WTC11 (cell line): ENCODE measurements at regions not wholly inside any gene's neighbourhood (a gene's known extent, or its start where the extent isn't known, plus 50 kb on each side); places are given as distances from the start of the nearest gene placed in this dataset.

Experiments
- CBFB ChIP-seq: sonication (generic); formaldehyde crosslinking; IDR thresholded peaks from 2 replicates; pipeline ENCODE4 v1.8.1; 2022; ENCODE audit warnings: mild to moderate bottlenecking, low read depth, missing genetic modification reagents
- CREM ChIP-seq: sonication (generic); formaldehyde crosslinking; IDR thresholded peaks from 2 replicates; pipeline ENCODE4 v1.8.1; 2022; ENCODE audit warnings: mild to moderate bottlenecking, missing genetic modification reagents, moderate library complexity
- CTCF ChIP-seq: fragments of 200-600 bp; IDR thresholded peaks from 2 replicates; pipeline ENCODE4 v1.8.0; 2022; ENCODE audit warnings: antibody characterized with exemption
- FOXJ3 ChIP-seq: sonication (generic); formaldehyde crosslinking; IDR thresholded peaks from 2 replicates; pipeline ENCODE4 v1.9.0; 2021; ENCODE audit warnings: missing genetic modification reagents, mild to moderate bottlenecking, borderline replicate concordance
- MXD4 ChIP-seq: fragments of 250-450 bp; sonication (Bioruptor Pico); IDR thresholded peaks from 2 replicates; pipeline ENCODE4 v1.8.0; 2021; ENCODE audit warnings: mild to moderate bottlenecking, moderate library complexity, borderline replicate concordance
- NR2C2 ChIP-seq: sonication (generic); formaldehyde crosslinking; IDR thresholded peaks from 2 replicates; pipeline ENCODE4 v1.8.0; 2022; ENCODE audit warnings: mild to moderate bottlenecking, missing genetic modification reagents
- RELA ChIP-seq: sonication (generic); formaldehyde crosslinking; IDR thresholded peaks from 2 replicates; pipeline ENCODE4 v1.8.1; 2022; ENCODE audit warnings: missing genetic modification reagents, mild to moderate bottlenecking, borderline replicate concordance
- TP53 ChIP-seq: sonication (generic); formaldehyde crosslinking; IDR thresholded peaks from 2 replicates; pipeline ENCODE4 v1.8.1; 2023; ENCODE audit warnings: mild to moderate bottlenecking, missing genetic modification reagents
- ZNF396 ChIP-seq: fragments of 250-450 bp; sonication (Bioruptor Pico); IDR thresholded peaks from 2 replicates; pipeline ENCODE4 v1.8.0; 2021; ENCODE audit warnings: mild to moderate bottlenecking, moderate library complexity, borderline replicate concordance
- TF ChIP-seq, protein P1 (sequence below): sonication (generic); formaldehyde crosslinking; IDR thresholded peaks from 2 replicates; pipeline ENCODE4 v1.8.0; 2022; ENCODE audit warnings: mild to moderate bottlenecking, missing genetic modification reagents
- TF ChIP-seq, protein P2 (sequence below): sonication (generic); formaldehyde crosslinking; IDR thresholded peaks from 2 replicates; pipeline ENCODE4 v1.8.1; 2022; ENCODE audit warnings: mild to moderate bottlenecking, missing genetic modification reagents, moderate library complexity, borderline replicate concordance
- TF ChIP-seq, protein P3 (sequence below): sonication (generic); formaldehyde crosslinking; IDR thresholded peaks from 2 replicates; pipeline ENCODE4 v1.8.1; 2022; ENCODE audit warnings: low read depth, mild to moderate bottlenecking, moderate library complexity, missing genetic modification reagents, borderline replicate concordance
- TF ChIP-seq, protein P4 (sequence below): sonication (generic); formaldehyde crosslinking; conservative IDR thresholded peaks from 2 replicates; pipeline ENCODE4 v1.8.1; 2022; ENCODE audit warnings: mild to moderate bottlenecking, missing genetic modification reagents
- TF ChIP-seq, protein P5 (sequence below): sonication (generic); formaldehyde crosslinking; IDR thresholded peaks from 2 replicates; pipeline ENCODE4 v1.8.1; 2022; ENCODE audit warnings: low read depth, missing genetic modification reagents, borderline replicate concordance

DNA sequence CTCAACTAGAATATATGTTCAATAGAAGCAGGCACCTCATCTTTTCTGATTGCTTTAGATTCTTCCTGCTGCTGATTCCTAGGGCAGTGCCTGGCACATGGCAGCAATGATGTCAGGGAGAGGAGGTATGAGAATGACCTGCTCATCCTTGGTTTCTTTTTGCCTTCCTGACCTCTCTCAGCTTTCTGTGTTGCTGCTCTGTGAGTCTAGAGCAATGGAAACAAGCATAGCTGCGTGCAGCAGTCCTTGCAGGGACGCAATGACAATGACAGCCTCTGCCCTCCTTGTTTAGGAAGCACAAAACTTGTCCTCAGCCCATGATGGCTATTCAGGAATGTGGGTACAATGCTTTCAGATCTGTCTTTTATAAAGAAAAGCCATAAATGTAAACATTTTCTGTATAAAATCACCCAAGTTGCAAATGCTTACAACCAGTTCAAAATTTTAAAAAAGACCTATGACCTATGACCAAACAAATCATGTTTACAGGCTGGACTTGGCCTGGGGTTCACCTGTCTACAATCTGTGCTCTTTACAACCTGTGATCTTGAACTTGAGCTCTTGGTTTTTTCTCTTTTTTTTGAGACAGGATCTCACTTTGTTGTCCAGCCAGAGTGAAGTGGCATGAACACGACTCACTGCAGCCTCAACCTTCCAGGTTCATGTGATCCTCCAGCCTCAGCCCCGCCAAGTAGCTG, 549.4 kb upstream of the ATP2B1 start:
- TF ChIP-seq CTCF (no peak), MXD4 (CRISPR knock-in tag) (no peak), RELA (no peak), ZNF396 (CRISPR knock-in tag) (no peak), NR2C2 (no peak), FOXJ3 (CRISPR knock-in tag) (no peak), CBFB (no peak), CREM (CRISPR knock-in tag) (no peak), TP53 (CRISPR knock-in tag) (no peak)
- TF ChIP-seq, protein P1, sequence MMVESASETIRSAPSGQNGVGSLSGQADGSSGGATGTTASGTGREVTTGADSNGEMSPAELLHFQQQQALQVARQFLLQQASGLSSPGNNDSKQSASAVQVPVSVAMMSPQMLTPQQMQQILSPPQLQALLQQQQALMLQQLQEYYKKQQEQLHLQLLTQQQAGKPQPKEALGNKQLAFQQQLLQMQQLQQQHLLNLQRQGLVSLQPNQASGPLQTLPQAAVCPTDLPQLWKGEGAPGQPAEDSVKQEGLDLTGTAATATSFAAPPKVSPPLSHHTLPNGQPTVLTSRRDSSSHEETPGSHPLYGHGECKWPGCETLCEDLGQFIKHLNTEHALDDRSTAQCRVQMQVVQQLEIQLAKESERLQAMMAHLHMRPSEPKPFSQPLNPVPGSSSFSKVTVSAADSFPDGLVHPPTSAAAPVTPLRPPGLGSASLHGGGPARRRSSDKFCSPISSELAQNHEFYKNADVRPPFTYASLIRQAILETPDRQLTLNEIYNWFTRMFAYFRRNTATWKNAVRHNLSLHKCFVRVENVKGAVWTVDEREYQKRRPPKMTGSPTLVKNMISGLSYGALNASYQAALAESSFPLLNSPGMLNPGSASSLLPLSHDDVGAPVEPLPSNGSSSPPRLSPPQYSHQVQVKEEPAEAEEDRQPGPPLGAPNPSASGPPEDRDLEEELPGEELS (CRISPR knock-in tag): no peak
- TF ChIP-seq, protein P2, sequence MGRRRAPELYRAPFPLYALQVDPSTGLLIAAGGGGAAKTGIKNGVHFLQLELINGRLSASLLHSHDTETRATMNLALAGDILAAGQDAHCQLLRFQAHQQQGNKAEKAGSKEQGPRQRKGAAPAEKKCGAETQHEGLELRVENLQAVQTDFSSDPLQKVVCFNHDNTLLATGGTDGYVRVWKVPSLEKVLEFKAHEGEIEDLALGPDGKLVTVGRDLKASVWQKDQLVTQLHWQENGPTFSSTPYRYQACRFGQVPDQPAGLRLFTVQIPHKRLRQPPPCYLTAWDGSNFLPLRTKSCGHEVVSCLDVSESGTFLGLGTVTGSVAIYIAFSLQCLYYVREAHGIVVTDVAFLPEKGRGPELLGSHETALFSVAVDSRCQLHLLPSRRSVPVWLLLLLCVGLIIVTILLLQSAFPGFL (CRISPR knock-in tag): no peak
- TF ChIP-seq, protein P3, sequence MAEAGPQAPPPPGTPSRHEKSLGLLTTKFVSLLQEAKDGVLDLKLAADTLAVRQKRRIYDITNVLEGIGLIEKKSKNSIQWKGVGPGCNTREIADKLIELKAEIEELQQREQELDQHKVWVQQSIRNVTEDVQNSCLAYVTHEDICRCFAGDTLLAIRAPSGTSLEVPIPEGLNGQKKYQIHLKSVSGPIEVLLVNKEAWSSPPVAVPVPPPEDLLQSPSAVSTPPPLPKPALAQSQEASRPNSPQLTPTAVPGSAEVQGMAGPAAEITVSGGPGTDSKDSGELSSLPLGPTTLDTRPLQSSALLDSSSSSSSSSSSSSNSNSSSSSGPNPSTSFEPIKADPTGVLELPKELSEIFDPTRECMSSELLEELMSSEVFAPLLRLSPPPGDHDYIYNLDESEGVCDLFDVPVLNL (CRISPR knock-in tag): no peak
- TF ChIP-seq, protein P4, sequence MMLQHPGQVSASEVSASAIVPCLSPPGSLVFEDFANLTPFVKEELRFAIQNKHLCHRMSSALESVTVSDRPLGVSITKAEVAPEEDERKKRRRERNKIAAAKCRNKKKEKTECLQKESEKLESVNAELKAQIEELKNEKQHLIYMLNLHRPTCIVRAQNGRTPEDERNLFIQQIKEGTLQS: no peak
- TF ChIP-seq, protein P5, sequence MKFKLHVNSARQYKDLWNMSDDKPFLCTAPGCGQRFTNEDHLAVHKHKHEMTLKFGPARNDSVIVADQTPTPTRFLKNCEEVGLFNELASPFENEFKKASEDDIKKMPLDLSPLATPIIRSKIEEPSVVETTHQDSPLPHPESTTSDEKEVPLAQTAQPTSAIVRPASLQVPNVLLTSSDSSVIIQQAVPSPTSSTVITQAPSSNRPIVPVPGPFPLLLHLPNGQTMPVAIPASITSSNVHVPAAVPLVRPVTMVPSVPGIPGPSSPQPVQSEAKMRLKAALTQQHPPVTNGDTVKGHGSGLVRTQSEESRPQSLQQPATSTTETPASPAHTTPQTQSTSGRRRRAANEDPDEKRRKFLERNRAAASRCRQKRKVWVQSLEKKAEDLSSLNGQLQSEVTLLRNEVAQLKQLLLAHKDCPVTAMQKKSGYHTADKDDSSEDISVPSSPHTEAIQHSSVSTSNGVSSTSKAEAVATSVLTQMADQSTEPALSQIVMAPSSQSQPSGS (CRISPR knock-in tag): no peak
